22Rv1 (cell line): ENCODE measurements at regions not wholly inside any gene's neighbourhood (a gene's known extent, or its start where the extent isn't known, plus 50 kb on each side); places are given as distances from the start of the nearest gene placed in this dataset.

Experiments
- H3K27ac ChIP-seq: fragments of 450-650 bp; 2 replicates; pipeline ENCODE4 v1.5.1; 2017
- CTCF ChIP-seq: fragments of 450-650 bp; IDR thresholded peaks from 2 replicates; pipeline ENCODE4 v1.5.1; 2017; ENCODE audit warnings: mild to moderate bottlenecking
- ZFX ChIP-seq: fragments of 450-650 bp; IDR thresholded peaks from 2 replicates; pipeline ENCODE4 v1.6.1; 2017; ENCODE audit warnings: antibody characterized with exemption, borderline replicate concordance

GRCh38 chr10:14384116-14384730 lies 53.5 kb upstream of the FRMD4A start:
- no peak for TF ChIP-seq CTCF
- no peak for TF ChIP-seq ZFX
- H3K27ac ChIP-seq = no peak overlapping the region

- TF ChIP-seq ZFX (no peak), CTCF (no peak)
- H3K27ac ChIP-seq = no peak overlapping the region
Observed at GRCh38 chr10:14383266-14383665, 52.5 kb upstream of the FRMD4A start.

- TF ChIP-seq ZFX (no peak), CTCF (no peak)
Observed at GRCh38 chr10:14382531-14382930, 51.8 kb upstream of the FRMD4A start.

GRCh38 chr10:14382022-14382421 lies 51.3 kb upstream of the FRMD4A start:
- TF ChIP-seq ZFX = no peak
- TF ChIP-seq CTCF = no peak
- H3K27ac ChIP-seq = no peak overlapping the region

More at GRCh38 chr10:14382531-14382930, 51.8 kb upstream of the FRMD4A start:
- H3K27ac ChIP-seq = no peak overlapping the region

- TF ChIP-seq CTCF = no peak
- TF ChIP-seq ZFX = no peak
- H3K27ac ChIP-seq = no peak overlapping the region
Observed at GRCh38 chr10:14381475-14381874, 50.8 kb upstream of the FRMD4A start.

GRCh38 chr10:14380746-14381145 lies 50.0 kb upstream of the FRMD4A start:
- H3K27ac ChIP-seq = no peak overlapping the region
- TF ChIP-seq CTCF (no peak), ZFX (no peak)
